GM21825 (cell line): ENCODE measurements at regions not wholly inside any gene's neighbourhood (a gene's known extent, or its start where the extent isn't known, plus 50 kb on each side); places are given as distances from the start of the nearest gene placed in this dataset.
A peak's percentile ranks its signal among the peaks of the same experiment; 100 is the strongest.

ENCODE experiments used
- ATAC-seq: cut with Tn5 transposase; IDR thresholded peaks from one replicate; pipeline ENCODE4 v1.9.1; 2021; ENCODE audit warnings: mild to moderate bottlenecking, moderate library complexity; ENCODE audit not compliant: unreplicated experiment

DNA sequence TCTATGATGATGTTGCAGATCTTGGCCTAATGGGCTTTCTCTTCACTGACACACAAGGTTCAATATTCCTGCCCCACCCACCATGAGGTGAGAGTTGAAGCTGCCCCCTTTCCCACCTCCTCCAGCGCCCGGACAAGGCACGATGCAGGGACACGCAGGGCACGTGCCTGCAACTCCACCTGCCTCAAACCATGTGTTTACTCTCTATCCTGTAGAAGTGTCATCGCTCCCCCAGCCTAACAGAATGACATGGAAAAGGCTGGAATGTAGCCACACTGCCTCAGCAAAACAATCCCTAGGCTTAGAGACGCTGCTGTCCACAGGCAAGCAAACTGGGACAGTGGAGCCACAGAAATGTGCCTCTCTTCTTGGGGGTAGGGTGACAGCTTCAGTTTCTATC is 92.9 kb upstream of the SOD1 start:
- no peak for ATAC-seq

DNA sequence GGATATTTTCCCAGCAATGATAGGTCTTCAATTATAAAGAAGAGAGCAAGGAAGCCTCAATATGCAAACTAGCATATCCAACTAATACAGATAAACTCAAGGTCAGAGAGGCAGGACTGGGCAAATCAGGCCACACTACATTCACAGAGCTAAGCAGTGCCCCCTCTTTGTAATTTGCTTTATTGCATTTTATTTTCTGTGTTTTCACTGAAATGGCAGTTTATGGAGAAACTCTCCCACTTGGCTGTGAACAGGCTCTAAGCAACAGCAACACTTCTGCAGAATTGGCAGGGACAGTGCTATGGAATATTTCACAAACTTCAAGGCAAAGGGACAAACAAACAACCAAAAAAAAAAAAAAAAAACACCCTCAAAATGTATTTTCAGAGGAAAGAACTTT is 93.4 kb upstream of the SOD1 start:
- ATAC-seq = no peak

DNA sequence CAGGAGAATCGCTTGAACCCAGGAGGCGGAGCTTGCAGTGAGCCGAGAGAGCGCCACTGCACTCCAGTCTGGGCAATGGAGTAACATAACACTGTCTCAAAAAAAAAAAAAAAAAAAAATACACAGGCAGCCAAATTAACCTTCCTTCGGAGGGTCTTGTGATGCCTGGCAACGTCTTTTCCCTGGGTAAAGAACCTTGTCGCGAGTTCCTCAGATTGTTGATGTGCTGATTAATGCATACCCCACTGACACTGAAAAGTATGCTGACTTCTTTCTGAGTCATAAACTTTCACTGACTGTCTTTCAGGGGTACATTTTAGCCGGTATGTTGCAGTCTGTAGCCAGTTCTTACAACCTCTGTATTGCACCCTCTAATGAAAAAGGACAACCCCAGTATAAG is 95.1 kb upstream of the SOD1 start:
- no peak for ATAC-seq

GRCh38 chr21:31560479-31560878 is 99.0 kb upstream of the SOD1 start:
- no peak for ATAC-seq

- peak; percentile 83 for ATAC-seq
These were observed 99.9 kb upstream of the SOD1 start for GRCh38 chr21:31559368-31560119.

DNA sequence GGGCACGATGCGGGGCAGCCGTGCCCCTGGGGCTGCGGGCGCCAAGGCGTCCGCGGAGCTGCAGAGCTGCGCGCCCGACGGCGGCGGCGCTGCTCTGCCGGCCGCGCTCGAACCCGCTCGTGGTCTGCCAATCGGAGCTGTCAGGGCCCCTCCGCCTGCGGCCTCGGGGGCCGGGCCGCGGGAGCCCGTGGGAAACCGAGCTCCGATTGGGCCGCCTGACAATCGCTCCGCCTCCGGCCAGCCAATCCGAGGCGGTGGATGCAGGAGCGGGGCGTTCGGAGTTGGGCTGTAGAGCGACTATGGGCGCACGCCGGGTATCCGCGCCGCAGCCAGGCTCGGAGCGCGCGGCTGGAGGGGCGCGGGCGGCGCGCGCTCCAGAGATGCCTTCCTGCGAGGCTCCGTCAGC is 100.5 kb upstream of the SOD1 start:
- peak; percentile 83 for ATAC-seq

DNA sequence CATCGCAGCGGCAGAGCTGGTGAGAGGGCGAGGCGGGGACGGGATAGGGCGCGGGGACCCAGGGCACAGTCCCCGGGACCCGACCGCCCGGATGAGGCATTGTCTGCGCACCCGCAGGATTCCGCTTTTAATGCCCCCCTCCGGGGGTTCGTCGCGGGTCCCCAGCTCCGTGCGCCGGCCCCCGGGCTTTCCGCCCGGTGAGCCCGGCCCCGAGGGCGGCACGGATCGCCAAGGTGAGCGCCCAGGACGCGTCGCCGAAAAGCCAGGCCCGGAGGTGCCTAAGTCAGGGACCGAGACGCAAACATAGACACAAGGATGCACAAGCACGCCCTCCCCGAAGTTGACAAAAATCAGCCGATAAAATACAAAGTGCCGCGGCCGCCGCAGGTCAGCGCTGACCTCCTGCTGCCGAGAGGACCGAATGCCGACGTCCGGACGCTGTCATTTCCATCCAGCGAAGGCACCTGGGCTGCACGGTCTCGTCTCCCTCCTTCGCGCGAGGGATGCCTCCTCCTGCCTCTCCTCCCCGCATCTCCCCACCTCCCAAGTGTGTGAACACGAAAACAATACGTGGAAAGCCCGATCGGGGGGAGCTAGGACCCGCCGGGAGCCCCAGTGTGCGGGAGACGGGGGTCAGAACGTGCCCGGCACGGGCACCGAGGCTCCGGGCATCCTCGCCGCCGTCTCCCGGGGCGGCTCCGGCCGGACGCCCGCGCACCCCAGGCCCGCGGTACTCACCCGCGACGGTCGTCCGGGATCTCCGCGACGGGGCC is 101.1 kb upstream of the SOD1 start:
- ATAC-seq = peak; percentile 10

DNA sequence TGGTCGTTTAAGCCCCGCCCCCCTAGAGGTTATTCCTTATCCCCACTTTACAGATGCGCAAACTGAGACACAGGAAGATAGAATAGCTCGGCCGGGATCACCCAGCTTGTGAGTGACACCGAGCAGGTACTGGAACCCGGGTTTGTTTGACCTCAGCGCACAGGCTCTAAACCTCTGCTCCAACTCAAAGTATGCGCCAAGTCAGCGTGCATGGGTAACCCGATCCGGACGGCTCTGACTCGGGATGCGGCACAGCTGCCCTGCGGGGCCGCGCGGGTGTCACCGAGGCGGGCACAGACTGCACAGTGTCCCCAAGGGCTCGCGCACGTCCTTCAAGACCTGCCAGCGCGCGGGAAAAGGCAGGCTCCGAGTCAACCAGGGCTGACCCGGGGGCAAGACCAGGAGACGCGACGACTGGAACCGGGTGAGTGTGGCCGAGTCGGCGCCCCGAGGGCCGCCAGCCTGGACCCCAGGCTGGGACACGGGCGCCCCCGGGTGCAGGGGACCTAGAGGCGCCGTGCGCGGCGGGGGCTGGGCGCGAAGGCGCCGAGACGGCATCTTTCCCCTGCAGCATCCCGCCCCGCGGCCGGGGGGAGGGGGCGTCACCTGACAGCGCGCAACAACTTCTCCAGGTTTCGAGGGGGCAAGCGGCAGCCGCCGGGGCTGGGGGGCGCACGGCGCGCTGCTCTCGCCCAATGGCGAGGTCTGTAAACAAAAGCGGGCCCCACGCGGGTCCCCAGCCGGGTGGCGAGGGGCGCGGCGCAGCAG is 101.9 kb upstream of the SOD1 start:
- no peak for ATAC-seq

DNA sequence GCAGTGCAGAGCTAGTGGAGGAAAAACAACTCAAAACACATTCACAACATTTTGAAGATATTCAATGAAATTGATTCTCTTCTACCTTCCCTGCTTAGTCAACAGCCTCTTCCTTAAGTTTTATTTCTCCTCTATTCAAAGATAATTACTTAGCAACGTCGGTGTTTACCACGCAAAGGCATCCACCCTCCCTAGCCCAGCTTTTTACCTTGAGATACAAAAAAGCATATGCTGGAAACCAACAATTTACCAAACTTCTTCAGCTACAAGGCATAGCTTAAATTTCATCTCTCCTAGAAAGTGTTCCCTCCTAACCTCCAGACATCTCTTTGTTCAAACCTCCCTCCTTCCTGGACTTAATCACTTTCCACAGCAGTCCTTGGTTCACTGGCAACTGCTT is 102.8 kb upstream of the SOD1 start:
- no peak for ATAC-seq

DNA sequence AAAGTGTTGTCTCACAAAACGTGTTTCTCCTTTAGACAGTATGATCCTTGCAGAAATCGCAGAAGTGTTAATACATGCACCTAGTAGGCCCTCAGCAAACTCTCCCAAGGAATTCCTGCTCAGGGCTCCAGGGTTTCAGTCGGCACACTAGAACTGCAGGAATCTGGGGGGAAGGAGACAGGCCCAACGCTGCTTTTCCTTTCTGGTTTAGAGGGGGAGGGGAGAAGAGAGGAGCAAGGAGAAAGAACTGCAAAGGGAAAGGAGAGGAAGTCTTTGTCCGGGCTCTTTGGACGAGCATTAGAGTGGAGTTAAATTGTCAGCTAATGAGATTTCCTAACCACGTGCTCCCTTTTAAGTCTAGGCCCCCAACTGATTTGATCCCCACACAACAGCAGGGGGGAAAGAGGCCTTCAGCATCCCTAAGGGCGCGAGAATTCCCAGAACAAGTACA is 103.7 kb upstream of the SOD1 start:
- no peak for ATAC-seq

DNA sequence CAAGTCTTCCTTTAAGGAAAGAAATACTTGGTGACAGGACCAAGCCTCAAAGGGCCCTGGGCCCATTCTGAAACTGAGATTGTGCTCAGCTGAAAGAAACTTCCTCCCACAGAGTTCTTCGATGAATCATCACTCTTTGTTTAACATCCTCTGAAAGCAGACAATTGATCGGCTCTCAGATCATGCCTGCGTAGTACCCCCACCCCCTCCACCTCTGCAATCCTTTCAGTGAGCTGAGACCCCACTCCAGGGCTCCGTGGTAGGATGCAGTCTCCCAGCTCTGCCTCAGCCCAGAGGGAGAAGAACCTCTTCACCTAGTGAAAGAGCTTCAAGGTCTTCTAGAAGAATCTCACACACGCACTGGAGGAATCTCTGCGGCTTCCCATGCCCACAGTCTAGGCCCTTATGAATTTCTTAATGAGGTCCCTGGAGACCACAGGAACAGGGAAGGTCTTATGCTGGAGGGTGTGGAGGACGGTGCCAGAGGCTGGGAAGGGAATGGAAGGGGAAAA is 104.9 kb upstream of the SOD1 start:
- no peak for ATAC-seq

- ATAC-seq = no peak
These were observed 105.6 kb upstream of the SOD1 start for GRCh38 chr21:31553926-31554325.

DNA sequence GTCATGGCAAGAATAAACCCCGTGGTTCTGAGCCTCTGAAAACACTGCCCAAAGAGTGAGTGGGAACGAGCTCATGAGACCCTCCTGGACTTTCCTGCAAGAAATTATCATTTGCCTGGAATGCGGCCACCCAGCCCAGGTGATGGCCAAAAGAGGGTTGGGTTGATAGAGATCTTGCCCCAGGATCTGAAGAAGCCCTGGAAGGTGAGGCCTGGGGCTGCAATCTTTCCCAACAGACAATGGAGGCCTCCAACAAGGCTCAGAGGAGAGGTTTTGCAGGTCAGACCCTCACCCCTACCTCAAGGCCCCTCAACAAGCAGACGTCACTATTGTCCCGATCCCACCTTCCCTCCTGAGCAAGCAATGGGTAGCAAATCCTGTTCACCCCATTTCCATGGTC is 106.0 kb upstream of the SOD1 start:
- no peak for ATAC-seq

- no peak for ATAC-seq
These were observed 106.7 kb upstream of the SOD1 start for GRCh38 chr21:31552826-31553225.

DNA sequence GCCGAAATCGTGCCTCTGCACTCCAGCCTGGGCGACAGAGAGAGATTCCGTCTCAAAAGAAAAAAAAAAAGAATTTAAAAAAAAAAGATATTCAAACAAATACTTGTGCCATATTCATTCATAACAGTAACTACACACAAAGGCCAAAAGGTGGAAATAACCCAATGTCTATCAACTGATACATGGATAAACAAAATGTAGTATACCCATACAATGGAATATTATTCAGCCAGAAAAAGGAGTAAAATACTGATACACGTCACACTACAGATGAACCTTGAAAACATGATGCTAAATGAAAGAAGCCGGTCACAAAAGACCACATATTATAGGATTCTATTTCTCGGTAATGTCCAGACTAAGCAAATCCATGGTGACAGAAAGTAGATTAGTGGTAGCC is 109.4 kb upstream of the SOD1 start:
- ATAC-seq = no peak

- ATAC-seq = no peak
These were observed 110.8 kb upstream of the SOD1 start for GRCh38 chr21:31548688-31549087.

GRCh38 chr21:31546443-31547170 is 112.9 kb upstream of the SOD1 start:
- ATAC-seq = no peak

DNA sequence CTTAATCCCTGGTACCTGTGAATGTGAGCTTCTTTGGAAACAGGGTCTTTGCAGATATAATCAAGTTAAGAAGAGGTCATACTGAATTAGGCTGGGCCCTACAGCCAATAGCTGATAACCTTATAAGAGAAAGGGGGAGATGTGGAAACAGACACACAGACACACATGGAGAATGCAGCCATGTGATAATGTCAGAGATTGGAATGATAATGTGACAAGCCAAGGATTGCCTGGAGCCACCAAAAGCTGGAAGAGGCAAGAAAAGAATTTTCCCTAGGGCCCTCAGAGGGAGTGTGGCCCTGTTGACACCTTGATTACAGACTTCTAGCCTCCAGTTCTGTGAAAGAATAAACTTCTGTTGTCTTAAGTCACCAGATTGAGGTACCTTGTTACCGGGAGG is 114.5 kb upstream of the SOD1 start:
- no peak for ATAC-seq

GRCh38 chr21:31543191-31543590 is 116.3 kb upstream of the SOD1 start:
- no peak for ATAC-seq

DNA sequence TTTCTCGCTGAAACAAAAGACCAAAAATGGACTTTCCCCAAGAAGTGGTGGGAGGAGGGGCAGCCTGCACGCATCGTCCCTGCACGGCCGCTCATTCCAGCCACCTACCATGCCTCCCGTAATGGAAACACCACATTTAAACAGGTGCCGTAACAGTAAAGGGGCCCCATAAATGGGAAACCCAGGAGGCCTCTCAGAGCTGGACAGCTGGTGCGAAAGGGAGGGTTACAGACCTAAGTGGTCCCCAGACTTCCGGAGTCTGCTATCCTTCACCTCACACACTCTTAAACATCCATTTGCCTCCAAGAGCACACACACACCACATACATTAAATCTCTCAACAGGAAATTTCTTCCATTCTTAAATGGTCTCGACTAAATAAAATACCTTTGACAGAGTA is 120.7 kb upstream of the SOD1 start:
- no peak for ATAC-seq
